ENCODE measurements at regions not wholly inside any gene's neighbourhood (a gene's known extent, or its start where the extent isn't known, plus 50 kb on each side); places are given as distances from the start of the nearest gene placed in this dataset.
A peak's percentile ranks its signal among the peaks of the same experiment; 100 is the strongest.
"Not testable (repeated sequence)": the region's sequence is repeated elsewhere in the genome, so short reads cannot be mapped to it uniquely, and the experiment has no call there.

DNA sequence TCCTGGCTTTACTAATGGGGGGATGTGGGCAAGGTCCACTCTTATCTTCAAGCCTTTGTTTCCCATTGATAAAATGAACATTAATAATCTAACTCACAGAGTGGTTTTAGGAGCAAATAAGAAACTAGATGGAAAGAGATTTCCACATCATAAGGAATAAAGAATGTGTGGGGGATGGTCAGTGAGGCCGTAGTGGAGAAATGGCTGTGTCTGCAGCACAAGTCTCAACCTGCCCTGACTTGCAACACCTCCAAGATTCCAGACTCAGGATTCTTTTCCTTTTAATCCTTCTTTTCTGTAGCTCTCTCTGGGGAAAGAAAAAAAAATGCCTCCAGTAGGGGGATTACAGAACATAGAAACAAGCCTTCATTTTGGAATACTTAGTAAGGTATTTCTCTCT is 124.2 kb upstream of the MEX3C start:
- DNase-seq (ENCODE audit: low read depth), result no peak
- no peak overlapping the region for H3K4me3 ChIP-seq (ENCODE audit: low read depth, low read length)

- DNase-seq (ENCODE audit: low read depth), result no peak
Observed at GRCh38 chr18:51323961-51324360, 126.5 kb upstream of the MEX3C start.

DNA sequence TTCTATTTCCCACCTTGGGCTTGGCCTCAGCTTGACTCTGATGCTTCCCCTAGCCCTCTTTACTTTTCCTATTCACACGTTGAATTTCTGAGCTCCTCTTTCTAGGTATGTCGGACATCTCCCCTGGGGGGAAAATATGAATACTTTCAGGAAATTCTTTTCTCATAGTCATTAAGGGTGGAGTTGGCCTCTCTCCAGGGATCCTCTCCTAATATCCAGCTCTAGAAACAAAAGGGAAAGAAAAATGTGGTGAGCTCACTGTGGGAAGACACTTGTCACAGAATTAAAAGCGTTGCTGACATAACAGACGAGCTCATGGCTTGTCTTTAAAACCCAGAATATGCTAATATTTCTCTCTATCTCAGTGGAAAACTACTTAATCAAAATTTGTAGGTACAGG is 132.7 kb upstream of the MEX3C start:
- no peak for DNase-seq (ENCODE audit: low read depth)
- H3K4me3 ChIP-seq (ENCODE audit: low read depth, low read length), result no peak overlapping the region

More at GRCh38 chr18:51323961-51324360, 126.5 kb upstream of the MEX3C start:
- H3K4me3 ChIP-seq (ENCODE audit: low read depth, low read length), result no peak overlapping the region

DNA sequence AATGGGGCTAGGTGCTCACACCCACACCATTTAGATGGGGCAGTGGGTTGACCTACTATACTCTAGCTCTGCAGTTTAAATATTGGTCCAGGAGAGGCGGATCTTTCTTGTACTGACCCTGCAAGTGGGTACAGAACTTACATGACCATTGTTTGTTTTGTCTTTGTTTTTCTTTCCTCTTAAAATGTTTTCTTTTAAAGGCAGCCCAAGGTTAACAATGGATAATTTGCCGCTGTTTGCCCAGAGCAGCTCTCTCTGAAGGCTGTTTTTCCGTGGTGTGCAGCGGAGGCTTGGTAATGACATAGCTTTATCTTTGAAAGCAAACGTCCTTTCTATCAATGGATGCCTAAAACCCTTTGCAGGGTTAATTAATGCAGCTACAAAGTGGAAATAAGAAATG is 133.3 kb upstream of the MEX3C start:
- DNase-seq (ENCODE audit: low read depth), result no peak
- H3K4me3 ChIP-seq (ENCODE audit: low read depth, low read length), result no peak overlapping the region

DNA sequence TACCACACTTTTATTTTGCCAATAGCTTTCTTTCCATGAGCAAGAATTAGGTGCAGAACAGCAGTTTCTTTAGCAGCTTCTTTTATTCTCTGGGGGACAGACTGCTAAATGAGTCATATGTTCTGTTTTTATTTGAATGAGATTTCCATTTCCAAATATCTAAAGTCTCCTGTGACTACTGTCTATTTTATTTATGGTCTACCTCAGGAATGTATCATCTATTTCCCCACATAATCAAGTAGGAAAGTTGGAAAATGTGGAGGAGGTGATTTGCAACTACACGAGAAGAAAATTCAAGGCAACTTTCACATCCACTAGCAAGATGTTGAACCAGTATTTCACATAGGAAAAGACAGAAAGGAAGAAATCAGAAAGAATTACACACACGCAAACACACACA is 139.9 kb upstream of the MEX3C start:
- no peak overlapping the region for H3K4me3 ChIP-seq (ENCODE audit: low read depth, low read length)
- DNase-seq (ENCODE audit: low read depth), result peak; percentile 20

DNA sequence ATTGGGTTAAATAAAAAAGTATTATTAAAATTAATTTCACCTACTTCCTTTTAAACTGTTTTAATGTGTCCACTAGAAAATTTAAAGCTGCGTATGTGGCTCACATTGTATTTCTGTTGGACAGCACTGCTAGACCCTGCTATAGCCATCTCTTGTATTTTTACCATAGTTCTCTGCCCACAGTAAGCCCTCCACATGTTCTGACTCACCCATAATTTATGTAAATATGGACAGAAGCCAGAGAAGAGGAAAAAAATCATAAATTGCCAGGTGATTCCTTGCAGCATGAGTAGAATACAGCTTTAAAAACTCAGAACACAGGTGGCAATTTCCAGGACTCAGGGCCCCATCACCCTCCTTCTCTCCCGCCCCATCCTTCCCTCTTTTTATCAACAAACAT is 142.4 kb upstream of the MEX3C start:
- no peak for DNase-seq (ENCODE audit: low read depth)
- H3K4me3 ChIP-seq (ENCODE audit: low read depth, low read length), result no peak overlapping the region

DNA sequence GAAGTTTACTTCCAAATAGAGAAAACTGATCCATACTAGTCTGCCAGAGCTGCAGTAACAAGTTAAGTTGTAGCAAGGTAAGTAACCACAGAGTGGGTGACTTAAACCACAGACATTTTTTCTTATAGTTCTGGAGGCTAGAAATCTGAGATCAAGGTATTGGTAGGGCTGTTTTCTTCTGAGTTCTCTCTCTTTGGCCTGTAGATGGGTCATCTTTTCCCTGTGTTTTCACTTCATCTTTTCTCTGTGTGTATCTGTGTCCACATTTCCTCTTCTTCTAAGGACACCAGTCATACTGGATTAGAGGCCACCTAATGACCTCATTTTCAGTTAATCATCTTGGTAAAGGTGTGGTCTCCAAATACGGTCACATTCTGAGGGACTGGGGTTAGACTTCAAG is 142.9 kb upstream of the MEX3C start:
- DNase-seq (ENCODE audit: low read depth), result no peak
- no peak overlapping the region for H3K4me3 ChIP-seq (ENCODE audit: low read depth, low read length)

DNA sequence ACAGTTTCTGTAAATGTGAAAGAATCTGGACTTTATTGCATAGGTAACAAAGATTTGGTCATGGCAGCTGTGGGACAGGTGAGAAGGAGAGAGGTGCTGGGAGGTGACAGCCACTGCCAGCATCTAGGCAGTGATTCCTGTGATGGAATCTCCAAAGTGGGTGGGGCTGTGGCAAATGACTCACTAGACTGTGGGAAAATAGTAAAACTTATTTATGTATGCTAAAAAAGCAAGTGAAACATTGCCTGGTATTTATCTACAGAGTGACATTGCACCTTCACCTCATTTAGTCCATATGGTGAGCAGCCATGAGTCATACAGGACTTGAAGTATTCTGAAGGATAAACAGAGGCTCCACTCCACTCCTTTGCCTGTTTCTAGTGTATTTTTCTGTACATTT is 145.3 kb upstream of the MEX3C start:
- no peak overlapping the region for H3K4me3 ChIP-seq (ENCODE audit: low read depth, low read length)
- DNase-seq (ENCODE audit: low read depth), result peak; percentile 16

DNA sequence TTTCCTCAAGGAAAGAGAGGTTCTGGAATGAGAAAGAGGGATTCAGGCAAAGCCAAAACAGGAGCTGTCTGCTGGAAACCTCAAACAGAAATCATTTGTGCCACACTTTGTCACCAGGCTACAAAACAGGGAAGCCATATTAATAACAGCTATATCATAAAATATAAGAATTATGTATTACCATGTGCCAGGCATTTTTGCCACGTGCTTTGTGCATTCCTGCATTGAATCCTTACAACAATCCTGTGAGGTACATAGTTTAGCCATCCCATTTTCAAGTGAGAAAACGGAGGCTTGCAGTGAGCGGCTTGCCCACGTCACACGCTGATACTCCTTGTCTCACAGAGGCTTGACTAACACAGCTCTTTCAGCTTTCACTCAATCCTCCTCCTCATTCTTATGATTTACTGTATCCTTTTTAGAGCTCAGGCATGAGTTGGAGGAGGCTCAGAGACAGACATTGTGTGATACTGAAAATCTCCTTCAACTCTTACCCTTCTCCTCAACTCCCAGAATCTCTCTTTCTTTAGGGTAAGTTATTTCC is 148.4 kb upstream of the MEX3C start:
- no peak for DNase-seq (ENCODE audit: low read depth)
- no peak overlapping the region for H3K4me3 ChIP-seq (ENCODE audit: low read depth, low read length)

- DNase-seq (ENCODE audit: low read depth), result no peak
Observed at GRCh38 chr18:51346404-51346803, 148.9 kb upstream of the MEX3C start.

DNA sequence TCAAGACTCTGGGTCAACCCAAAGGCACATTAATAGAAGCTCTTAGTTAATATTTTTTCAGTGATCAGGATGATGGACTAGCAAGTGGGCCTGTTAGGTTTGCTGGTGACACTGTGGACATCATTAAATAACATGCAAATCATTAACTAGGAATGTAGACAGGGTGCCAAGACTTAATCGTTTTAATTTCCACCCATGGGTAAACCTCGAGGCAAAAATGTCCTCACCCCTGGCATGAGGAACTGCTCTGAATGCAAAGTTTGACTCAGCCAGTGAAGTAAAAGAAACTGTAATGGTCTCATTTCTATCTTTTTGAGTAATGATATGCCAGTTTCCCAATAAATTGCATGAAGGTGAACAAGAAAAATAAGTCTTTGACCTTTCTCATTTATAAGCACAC is 152.6 kb upstream of the MEX3C start:
- no peak for DNase-seq (ENCODE audit: low read depth)

More at GRCh38 chr18:51346404-51346803, 148.9 kb upstream of the MEX3C start:
- no peak overlapping the region for H3K4me3 ChIP-seq (ENCODE audit: low read depth, low read length)

DNA sequence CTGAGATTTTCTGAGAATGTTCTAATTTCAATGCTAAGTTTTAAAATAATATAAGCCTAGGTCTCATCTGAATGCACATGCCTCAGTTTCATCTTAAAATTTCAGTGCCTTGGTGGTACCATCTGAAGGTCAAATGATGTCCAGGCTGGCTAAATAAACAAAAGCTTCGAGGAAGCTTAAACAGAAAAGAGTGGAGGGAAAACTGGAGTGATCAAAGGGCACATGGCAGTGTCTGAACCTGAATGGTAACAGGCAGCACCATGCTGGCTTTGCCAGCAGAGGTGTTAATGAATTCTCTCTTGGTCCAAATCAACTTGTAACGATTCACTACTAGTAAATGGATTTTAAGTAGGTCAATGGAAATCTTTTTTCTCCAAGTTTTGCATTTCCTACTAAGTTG is 158.4 kb upstream of the MEX3C start:
- H3K4me3 ChIP-seq (ENCODE audit: low read depth, low read length), result no peak overlapping the region
- no peak for DNase-seq (ENCODE audit: low read depth)

More for the DNA sequence above, 152.6 kb upstream of the MEX3C start:
- H3K4me3 ChIP-seq (ENCODE audit: low read depth, low read length), result no peak overlapping the region

GRCh38 chr18:51360301-51360700 is 162.8 kb upstream of the MEX3C start:
- not testable (repeated sequence) for DNase-seq (ENCODE audit: low read depth); H3K4me3 ChIP-seq (ENCODE audit: low read depth, low read length)

- DNase-seq (ENCODE audit: low read depth), result no peak
- no peak overlapping the region for H3K4me3 ChIP-seq (ENCODE audit: low read depth, low read length)
Observed at GRCh38 chr18:51361130-51361860, 163.8 kb upstream of the MEX3C start.

- H3K4me3 ChIP-seq (ENCODE audit: low read depth, low read length), result no peak overlapping the region
- DNase-seq (ENCODE audit: low read depth), result no peak
Observed at GRCh38 chr18:51363384-51363783, 165.9 kb upstream of the MEX3C start.

- DNase-seq (ENCODE audit: low read depth), result no peak
- H3K4me3 ChIP-seq (ENCODE audit: low read depth, low read length), result no peak overlapping the region
Observed at GRCh38 chr18:51370996-51371395, 173.5 kb upstream of the MEX3C start.

DNA sequence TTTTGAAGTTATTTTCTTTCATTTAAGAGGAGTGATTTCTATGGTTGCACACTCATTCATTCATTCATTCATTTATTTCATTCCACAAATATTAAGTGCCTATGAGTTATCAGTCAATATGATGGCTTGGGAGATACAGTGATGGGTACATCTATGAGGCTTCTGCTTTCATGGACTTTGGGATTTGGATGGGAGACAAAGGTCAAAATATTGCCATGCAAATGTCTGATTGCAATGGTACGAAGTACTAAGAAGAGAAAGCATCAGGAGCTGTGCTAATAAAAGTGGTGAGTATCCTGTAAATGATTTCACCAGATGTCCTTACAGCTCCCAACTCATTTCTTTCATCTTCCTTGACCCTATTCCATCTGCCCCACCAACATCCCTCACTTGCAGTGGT is 174.4 kb upstream of the MEX3C start:
- H3K4me3 ChIP-seq (ENCODE audit: low read depth, low read length), result no peak overlapping the region
- no peak for DNase-seq (ENCODE audit: low read depth)

DNA sequence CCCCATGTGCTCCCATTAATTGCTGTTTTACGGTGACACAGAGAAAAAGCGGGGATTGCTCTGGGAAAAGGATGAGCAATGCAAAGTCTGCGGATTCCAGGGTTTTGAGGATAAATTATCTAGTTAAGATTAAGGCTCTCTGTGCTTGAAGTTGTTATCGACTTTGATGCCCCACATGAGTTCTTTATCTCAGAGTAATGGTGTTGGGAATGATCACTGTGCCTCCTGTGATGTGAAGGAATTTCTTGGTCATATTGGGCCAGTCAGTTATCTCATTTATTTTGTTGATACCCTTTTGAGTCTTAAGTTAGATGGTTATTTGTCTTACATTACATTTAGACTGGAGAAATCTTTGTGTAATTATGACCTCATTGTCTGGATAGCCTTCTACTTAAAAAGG is 184.6 kb upstream of the MEX3C start:
- DNase-seq (ENCODE audit: low read depth), result no peak

GRCh38 chr18:51383116-51383515 is 185.6 kb upstream of the MEX3C start:
- DNase-seq (ENCODE audit: low read depth), result no peak
- no peak overlapping the region for H3K4me3 ChIP-seq (ENCODE audit: low read depth, low read length)

More for the DNA sequence above, 184.6 kb upstream of the MEX3C start:
- no peak overlapping the region for H3K4me3 ChIP-seq (ENCODE audit: low read depth, low read length)

DNA sequence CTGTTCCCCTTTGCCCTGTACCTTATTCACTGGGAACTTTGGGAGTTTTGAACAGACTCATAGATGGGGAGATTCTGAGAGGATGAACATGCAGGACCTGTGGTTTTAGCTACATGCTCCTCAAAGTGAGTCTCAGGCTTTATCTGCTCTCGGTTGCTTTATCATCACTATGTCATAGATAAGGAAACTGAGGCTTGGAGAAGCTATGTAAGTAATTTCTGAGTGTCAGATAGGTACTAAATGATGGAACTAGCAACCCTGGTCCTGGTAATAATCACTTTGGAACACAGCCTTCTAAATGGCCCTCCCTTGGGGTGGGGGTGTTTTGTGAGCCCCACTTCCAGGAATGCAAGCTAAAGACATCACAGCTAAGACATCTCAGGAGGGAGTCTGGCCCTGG is 186.2 kb upstream of the MEX3C start:
- no peak for DNase-seq (ENCODE audit: low read depth)
- H3K4me3 ChIP-seq (ENCODE audit: low read depth, low read length), result no peak overlapping the region

DNA sequence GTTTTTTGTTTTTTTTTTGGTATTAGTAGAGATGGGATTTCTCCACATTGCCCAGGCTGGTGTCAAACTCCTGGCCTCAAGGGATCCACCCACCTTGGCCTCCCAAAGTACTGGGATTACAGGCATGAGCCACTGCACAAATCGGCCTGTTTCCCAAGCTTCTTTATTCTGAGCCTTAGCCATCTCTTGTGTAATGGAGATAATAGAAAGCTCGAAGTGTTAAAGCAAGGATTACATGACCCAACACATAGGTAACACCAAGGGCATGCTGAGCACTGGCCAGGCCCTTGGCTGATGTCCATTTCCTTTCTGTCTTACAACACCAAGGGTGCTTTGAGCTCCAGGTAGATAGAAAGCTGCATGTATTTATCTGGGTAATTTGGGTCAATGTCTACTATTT is 187.8 kb upstream of the MEX3C start:
- no peak for DNase-seq (ENCODE audit: low read depth)

More for the DNA sequence above, 187.8 kb upstream of the MEX3C start:
- H3K4me3 ChIP-seq (ENCODE audit: low read depth, low read length), result no peak overlapping the region

Data from skeletal muscle cell (primary cell).